ENCODE measurements at regions not wholly inside any gene's neighbourhood (a gene's known extent, or its start where the extent isn't known, plus 50 kb on each side); places are given as distances from the start of the nearest gene placed in this dataset.

- no peaks in the 10 kb centered on the region for H3K36me3 ChIP-seq
- 49 to 53% methylated on average over 12 of the region's 12 CpGs for WGBS, 2 donors
- intact Hi-C loops (cut with DNase I) = no loop called here
- peaks cover 0 to 20% (median 0%) of the 10 kb centered on the region in 4 donors for H3K27me3 ChIP-seq
- no peak overlapping the region for H3K4me3 ChIP-seq
- no peak for DNase-seq
- no peaks in the 10 kb centered on the region for H3K4me1 ChIP-seq
- H3K9me3 ChIP-seq = no peaks in the 10 kb centered on the region
- TF ChIP-seq CTCF (IDR thresholded peaks at IDR 0.05) = no peak
- no peak for TF ChIP-seq POLR2A (IDR thresholded peaks at IDR 0.05)
- H3K27ac ChIP-seq = no peak overlapping the region
These were observed 71.9 kb downstream of the GSC start for GRCh38 chr14:94697773-94698556.

GRCh38 chr14:94696518-94696917, 73.4 kb downstream of the GSC start:
- TF ChIP-seq POLR2A (IDR thresholded peaks at IDR 0.05) = no peak
- no peak for TF ChIP-seq CTCF (IDR thresholded peaks at IDR 0.05)
- Histone ChIP-seq H3K4me1 (no peaks in the 10 kb centered on the region), H3K4me3 (no peak overlapping the region), H3K27ac (no peak overlapping the region), H3K36me3 (no peaks in the 10 kb centered on the region), H3K27me3 (peaks cover 0 to 20% (median 0%) of the 10 kb centered on the region in 4 donors), H3K9me3 (no peaks in the 10 kb centered on the region)
- whole genome bisulfite sequencing, 2 donors = 86 to 90% methylated on average over 7 of the region's 7 CpGs
- DNase-seq = no peak
- intact Hi-C loops (cut with DNase I) = no loop called here

GRCh38 chr14:94695231-94695630, 74.7 kb downstream of the GSC start:
- Histone ChIP-seq H3K36me3 (no peaks in the 10 kb centered on the region), H3K4me1 (no peaks in the 10 kb centered on the region), H3K9me3 (no peaks in the 10 kb centered on the region), H3K27ac (no peak overlapping the region), H3K4me3 (no peak overlapping the region), H3K27me3 (peaks cover 0 to 19% (median 0%) of the 10 kb centered on the region in 4 donors)
- no peak for TF ChIP-seq CTCF (IDR thresholded peaks at IDR 0.05)
- no peak for TF ChIP-seq POLR2A (IDR thresholded peaks at IDR 0.05)
- intact Hi-C loops (cut with DNase I) = no loop called here
- no peak for DNase-seq
- WGBS, 2 donors = 91 to 96% methylated on average over 9 to 16 of the region's 18 CpGs

- Histone ChIP-seq H3K4me1 (peaks cover 0 to 7% (median 6%) of the 10 kb centered on the region in 3 donors), H3K36me3 (no peaks in the 10 kb centered on the region), H3K9me3 (no peaks in the 10 kb centered on the region), H3K27me3 (peaks cover 0 to 19% (median 0%) of the 10 kb centered on the region in 4 donors), H3K4me3 (no peak overlapping the region), H3K27ac (no peak overlapping the region)
- intact Hi-C loops (cut with DNase I) = loop anchor here (5.0 kb wide), 1 partner anchor 406 kb away; no protein-coding TSS in a partner anchor
- 58 to 68% methylated on average over 7 of the region's 7 CpGs for WGBS, 2 donors
- no peak for DNase-seq
- TF ChIP-seq CTCF (IDR thresholded peaks at IDR 0.05) = no peak
- no peak for TF ChIP-seq POLR2A (IDR thresholded peaks at IDR 0.05)
These were observed 78.3 kb downstream of the GSC start for GRCh38 chr14:94691660-94692034.

GRCh38 chr14:94690896-94691659, 78.8 kb downstream of the GSC start:
- WGBS, 2 donors = 91 to 94% methylated on average over 20 to 21 of the region's 31 CpGs
- intact Hi-C loops (cut with DNase I) = loop anchor here (5.0 kb wide), 1 partner anchor 406 kb away; no protein-coding TSS in a partner anchor

More at GRCh38 chr14:94690896-94691659, 78.8 kb downstream of the GSC start:
- H3K36me3 ChIP-seq = no peaks in the 10 kb centered on the region
- H3K9me3 ChIP-seq = no peaks in the 10 kb centered on the region
- H3K27ac ChIP-seq = no peak overlapping the region
- H3K27me3 ChIP-seq = peaks cover 0 to 19% (median 0%) of the 10 kb centered on the region in 4 donors
- H3K4me3 ChIP-seq = no peak overlapping the region
- no peak for DNase-seq
- peaks cover 0 to 7% (median 6%) of the 10 kb centered on the region in 3 donors for H3K4me1 ChIP-seq
- TF ChIP-seq CTCF (IDR thresholded peaks at IDR 0.05) (no peak), POLR2A (IDR thresholded peaks at IDR 0.05) (no peak)

Data from esophagus squamous epithelium (tissue), 5 donors.